ENCODE measurements at regions not wholly inside any gene's neighbourhood (a gene's known extent, or its start where the extent isn't known, plus 50 kb on each side); places are given as distances from the start of the nearest gene placed in this dataset.

GRCh38 chr22:48804811-48805301 is 1022.8 kb downstream of the BRD1 start:
- no peaks in the 10 kb centered on the region for H3K79me2 ChIP-seq (ENCODE audit: insufficient read depth, low read length)
- ATAC-seq (no peak), DNase-seq (ENCODE audit: low read depth, low spot score) (no peak)
- no peak overlapping the region for H3K4me3 ChIP-seq (replicated peaks in 1 of 2; ENCODE audit: low read depth in 1 of 2, low read length in 2 of 2)
- H3K4me1 ChIP-seq (ENCODE audit: control insufficient read depth in 1 of 2, insufficient read depth in 2 of 2, low read length in 2 of 2): no peaks in the 10 kb centered on the region
- no peak overlapping the region for H3K9ac ChIP-seq (ENCODE audit: low read length)
- no TSS peak for BruUV-seq (replicated peaks)
- H2AFZ ChIP-seq (ENCODE audit: low read depth, low read length, poor library complexity, severe bottlenecking): no peak overlapping the region
- TF ChIP-seq, protein P1, sequence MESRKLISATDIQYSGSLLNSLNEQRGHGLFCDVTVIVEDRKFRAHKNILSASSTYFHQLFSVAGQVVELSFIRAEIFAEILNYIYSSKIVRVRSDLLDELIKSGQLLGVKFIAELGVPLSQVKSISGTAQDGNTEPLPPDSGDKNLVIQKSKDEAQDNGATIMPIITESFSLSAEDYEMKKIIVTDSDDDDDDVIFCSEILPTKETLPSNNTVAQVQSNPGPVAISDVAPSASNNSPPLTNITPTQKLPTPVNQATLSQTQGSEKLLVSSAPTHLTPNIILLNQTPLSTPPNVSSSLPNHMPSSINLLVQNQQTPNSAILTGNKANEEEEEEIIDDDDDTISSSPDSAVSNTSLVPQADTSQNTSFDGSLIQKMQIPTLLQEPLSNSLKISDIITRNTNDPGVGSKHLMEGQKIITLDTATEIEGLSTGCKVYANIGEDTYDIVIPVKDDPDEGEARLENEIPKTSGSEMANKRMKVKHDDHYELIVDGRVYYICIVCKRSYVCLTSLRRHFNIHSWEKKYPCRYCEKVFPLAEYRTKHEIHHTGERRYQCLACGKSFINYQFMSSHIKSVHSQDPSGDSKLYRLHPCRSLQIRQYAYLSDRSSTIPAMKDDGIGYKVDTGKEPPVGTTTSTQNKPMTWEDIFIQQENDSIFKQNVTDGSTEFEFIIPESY (IDR thresholded peaks at IDR 0.05; ENCODE audit: extremely low read depth, insufficient replicate concordance, low read length): no peak
- no peak for TF ChIP-seq YY1 (IDR thresholded peaks at IDR 0.05; ENCODE audit: extremely low read depth, insufficient replicate concordance, low read depth, low read length)
- no peak for TF ChIP-seq CEBPB (IDR thresholded peaks at IDR 0.05; ENCODE audit: low read depth)
- no peak for TF ChIP-seq MAX (IDR thresholded peaks at IDR 0.05)
- TF ChIP-seq, protein P2, sequence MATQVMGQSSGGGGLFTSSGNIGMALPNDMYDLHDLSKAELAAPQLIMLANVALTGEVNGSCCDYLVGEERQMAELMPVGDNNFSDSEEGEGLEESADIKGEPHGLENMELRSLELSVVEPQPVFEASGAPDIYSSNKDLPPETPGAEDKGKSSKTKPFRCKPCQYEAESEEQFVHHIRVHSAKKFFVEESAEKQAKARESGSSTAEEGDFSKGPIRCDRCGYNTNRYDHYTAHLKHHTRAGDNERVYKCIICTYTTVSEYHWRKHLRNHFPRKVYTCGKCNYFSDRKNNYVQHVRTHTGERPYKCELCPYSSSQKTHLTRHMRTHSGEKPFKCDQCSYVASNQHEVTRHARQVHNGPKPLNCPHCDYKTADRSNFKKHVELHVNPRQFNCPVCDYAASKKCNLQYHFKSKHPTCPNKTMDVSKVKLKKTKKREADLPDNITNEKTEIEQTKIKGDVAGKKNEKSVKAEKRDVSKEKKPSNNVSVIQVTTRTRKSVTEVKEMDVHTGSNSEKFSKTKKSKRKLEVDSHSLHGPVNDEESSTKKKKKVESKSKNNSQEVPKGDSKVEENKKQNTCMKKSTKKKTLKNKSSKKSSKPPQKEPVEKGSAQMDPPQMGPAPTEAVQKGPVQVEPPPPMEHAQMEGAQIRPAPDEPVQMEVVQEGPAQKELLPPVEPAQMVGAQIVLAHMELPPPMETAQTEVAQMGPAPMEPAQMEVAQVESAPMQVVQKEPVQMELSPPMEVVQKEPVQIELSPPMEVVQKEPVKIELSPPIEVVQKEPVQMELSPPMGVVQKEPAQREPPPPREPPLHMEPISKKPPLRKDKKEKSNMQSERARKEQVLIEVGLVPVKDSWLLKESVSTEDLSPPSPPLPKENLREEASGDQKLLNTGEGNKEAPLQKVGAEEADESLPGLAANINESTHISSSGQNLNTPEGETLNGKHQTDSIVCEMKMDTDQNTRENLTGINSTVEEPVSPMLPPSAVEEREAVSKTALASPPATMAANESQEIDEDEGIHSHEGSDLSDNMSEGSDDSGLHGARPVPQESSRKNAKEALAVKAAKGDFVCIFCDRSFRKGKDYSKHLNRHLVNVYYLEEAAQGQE (IDR thresholded peaks at IDR 0.05; ENCODE audit: low read depth): no peak
- TF ChIP-seq JUND (IDR thresholded peaks at IDR 0.05): no peak
- no peak for TF ChIP-seq SIN3A (IDR thresholded peaks at IDR 0.05; ENCODE audit: low read depth)
- no peak for TF ChIP-seq SP1 (IDR thresholded peaks at IDR 0.05; ENCODE audit: low read depth)
- TF ChIP-seq CTCF (IDR thresholded peaks at IDR 0.05 in 2 of 3, conservative IDR thresholded peaks at IDR 0.05 in 1 of 3; ENCODE audit: borderline replicate concordance in 1 of 3, insufficient read depth in 1 of 3, low read depth in 2 of 3, low read length in 2 of 3): no peak
- no peak for TF ChIP-seq POLR2A (IDR thresholded peaks at IDR 0.05; ENCODE audit: borderline replicate concordance, extremely low read depth, insufficient read depth, insufficient read length)
- TF ChIP-seq, protein P3, sequence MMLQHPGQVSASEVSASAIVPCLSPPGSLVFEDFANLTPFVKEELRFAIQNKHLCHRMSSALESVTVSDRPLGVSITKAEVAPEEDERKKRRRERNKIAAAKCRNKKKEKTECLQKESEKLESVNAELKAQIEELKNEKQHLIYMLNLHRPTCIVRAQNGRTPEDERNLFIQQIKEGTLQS (IDR thresholded peaks at IDR 0.05): no peak
- TF ChIP-seq SRF (IDR thresholded peaks at IDR 0.05; ENCODE audit: low read depth): no peak
- no peak for TF ChIP-seq POLR2AphosphoS5 (IDR thresholded peaks at IDR 0.05; ENCODE audit: low read depth, low read length)
- TF ChIP-seq RAD21 (IDR thresholded peaks at IDR 0.05; ENCODE audit: low read depth): no peak
- H3K9me2 ChIP-seq (ENCODE audit: insufficient read depth): no peaks in the 10 kb centered on the region
- ChIA-PET POLR2A (no interaction called here), CTCF (no interaction called here), RAD21 (ENCODE audit: low non-redundant PET in 1 of 2, low total read pairs in 2 of 2, uncharacterized antibody in 2 of 2, unreplicated experiment in 2 of 2) (no interaction called here)
- no peak overlapping the region for H3K27ac ChIP-seq (ENCODE audit: low read depth, low read length)
- no peaks in the 10 kb centered on the region; a peak in 1 of 4 replicates for H3K9me3 ChIP-seq (ENCODE audit: control insufficient read depth in 1 of 2, insufficient read depth in 1 of 2, low read depth in 1 of 2, low read length in 2 of 2)
- no peaks in the 10 kb centered on the region for H3K36me3 ChIP-seq (ENCODE audit: control insufficient read depth in 1 of 2, insufficient read depth in 2 of 2, low read length in 2 of 2)
- no peaks in the 10 kb centered on the region for H3K27me3 ChIP-seq (ENCODE audit: insufficient read depth, low read length)
- H3K4me2 ChIP-seq (ENCODE audit: low read length): no peak overlapping the region
- no peaks in the 10 kb centered on the region for H4K20me1 ChIP-seq (ENCODE audit: insufficient read depth)
- intact Hi-C loops (cut with micrococcal nuclease): no loop called here
